Tibial nerve (tissue), 4 donors: ENCODE measurements at regions not wholly inside any gene's neighbourhood (a gene's known extent, or its start where the extent isn't known, plus 50 kb on each side); places are given as distances from the start of the nearest gene placed in this dataset.

ENCODE experiments used
- EP300 ChIP-seq, 2 donors: sonication (generic); formaldehyde crosslinking; IDR thresholded peaks; one replicate each; pipeline ENCODE4 v1.6.1; 2017; ENCODE audit warnings: antibody characterized with exemption in 2 of 2, mild to moderate bottlenecking in 1 of 2
- TF ChIP-seq, protein P1 (sequence below), 5 experiments: fragments of 200-600 bp in 3 of 5; fragments of 450-650 bp in 2 of 5; sonication (generic) in 3 of 5; IDR thresholded peaks; one replicate each; pipeline ENCODE4 v1.5.1; 2016 to 2019; ENCODE audit warnings: antibody characterized with exemption in 5 of 5, mild to moderate bottlenecking in 3 of 5, moderate library complexity in 2 of 5

DNA sequence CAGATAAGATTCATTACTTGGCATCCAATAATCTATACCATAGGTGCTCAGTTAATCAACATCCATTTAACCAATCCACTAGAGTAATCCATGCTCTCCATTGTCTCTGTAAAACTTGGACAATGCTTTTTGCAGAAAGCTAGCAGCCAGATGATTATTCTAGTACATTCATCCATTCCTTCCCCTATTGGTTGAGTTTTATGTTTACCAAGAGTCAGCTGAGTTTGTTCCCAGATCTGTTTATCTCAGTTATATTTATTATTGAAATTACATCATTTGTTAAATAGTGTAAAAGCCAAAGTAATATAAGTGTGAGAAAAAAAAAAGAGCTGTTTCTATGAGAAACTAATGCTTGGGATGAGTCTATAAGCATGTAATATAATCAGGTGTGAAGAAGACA lies 63.3 kb upstream of the TMC1 start:
- TF ChIP-seq, protein P1, sequence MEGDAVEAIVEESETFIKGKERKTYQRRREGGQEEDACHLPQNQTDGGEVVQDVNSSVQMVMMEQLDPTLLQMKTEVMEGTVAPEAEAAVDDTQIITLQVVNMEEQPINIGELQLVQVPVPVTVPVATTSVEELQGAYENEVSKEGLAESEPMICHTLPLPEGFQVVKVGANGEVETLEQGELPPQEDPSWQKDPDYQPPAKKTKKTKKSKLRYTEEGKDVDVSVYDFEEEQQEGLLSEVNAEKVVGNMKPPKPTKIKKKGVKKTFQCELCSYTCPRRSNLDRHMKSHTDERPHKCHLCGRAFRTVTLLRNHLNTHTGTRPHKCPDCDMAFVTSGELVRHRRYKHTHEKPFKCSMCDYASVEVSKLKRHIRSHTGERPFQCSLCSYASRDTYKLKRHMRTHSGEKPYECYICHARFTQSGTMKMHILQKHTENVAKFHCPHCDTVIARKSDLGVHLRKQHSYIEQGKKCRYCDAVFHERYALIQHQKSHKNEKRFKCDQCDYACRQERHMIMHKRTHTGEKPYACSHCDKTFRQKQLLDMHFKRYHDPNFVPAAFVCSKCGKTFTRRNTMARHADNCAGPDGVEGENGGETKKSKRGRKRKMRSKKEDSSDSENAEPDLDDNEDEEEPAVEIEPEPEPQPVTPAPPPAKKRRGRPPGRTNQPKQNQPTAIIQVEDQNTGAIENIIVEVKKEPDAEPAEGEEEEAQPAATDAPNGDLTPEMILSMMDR (IDR thresholded peaks at IDR 0.05), result no peak
- no peak for TF ChIP-seq EP300 (IDR thresholded peaks at IDR 0.05)
